CMK (cell line): ENCODE measurements at regions not wholly inside any gene's neighbourhood (a gene's known extent, or its start where the extent isn't known, plus 50 kb on each side); places are given as distances from the start of the nearest gene placed in this dataset.
A peak's percentile ranks its signal among the peaks of the same experiment; 100 is the strongest.
"Not testable (repeated sequence)": the region's sequence is repeated elsewhere in the genome, so short reads cannot be mapped to it uniquely, and the experiment has no call there.

Experiments
- DNase-seq: peaks from one replicate; pipeline ENCODE4 v3.0.0-alpha.2; 2010; ENCODE audit warnings: low read depth

DNA sequence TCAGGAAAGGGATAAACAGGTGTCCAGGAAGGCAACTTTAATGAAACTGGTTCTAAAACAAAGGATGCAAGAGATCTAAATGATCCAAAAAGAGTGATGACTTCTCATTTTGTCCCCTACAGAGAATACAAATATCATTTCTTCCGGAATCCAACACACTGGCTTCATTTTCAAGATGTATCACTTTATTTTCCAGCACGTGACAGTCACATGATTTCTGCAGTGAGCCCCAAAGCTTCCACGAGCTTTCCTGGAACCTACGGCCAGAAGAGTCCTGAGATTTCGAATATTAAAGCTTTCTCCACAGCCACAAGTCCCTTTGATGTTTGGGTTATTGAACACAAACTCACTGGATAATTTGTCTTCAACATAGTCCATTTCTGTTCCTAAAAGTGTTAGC, 198.0 kb downstream of the LRRC70 start:
- not testable (repeated sequence) for DNase-seq

DNA sequence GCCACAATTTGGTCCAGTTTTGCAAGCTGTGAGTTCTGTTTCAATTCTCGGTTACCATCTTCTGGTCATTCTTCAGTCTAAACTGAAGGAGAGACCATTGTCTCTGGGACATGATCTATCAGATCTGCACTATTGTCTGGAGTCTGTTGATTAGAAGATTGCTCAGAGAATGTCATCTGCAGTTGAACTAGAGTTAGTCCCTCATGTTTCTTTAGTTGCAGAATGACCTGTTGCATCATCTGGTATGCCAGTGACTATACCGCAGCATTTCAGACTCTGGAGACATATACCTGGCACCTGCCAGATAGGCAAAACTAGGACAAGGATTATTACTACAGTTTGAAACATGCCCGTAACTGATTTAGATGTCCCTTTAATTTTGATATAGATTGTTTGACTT, 194.8 kb downstream of the LRRC70 start:
- DNase-seq: no peak

DNA sequence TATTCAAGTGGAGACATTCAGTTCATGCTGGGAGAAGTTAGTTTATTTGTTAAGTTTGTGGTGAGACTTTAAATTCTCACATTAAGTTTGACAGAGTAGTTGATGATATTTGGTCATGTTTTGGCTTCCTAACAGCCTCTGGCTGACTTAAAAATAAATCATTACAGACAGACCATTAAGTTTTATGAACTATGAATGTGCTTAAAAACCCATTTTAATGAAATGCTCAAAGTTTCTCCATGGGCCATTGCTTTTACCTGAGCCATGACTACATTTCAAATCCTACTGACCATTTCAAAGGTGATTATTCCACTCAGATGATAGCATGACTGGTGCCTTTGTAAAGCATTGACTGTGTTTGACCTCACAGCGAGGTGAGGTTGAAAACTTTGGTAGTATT, 192.7 kb downstream of the LRRC70 start:
- DNase-seq: no peak

- DNase-seq: no peak
Observed at GRCh38 chr5:62767650-62768049, 189.0 kb downstream of the LRRC70 start.

GRCh38 chr5:62767077-62767476, 188.5 kb downstream of the LRRC70 start:
- no peak for DNase-seq

GRCh38 chr5:62762503-62762902, 183.9 kb downstream of the LRRC70 start:
- no peak for DNase-seq

GRCh38 chr5:62757686-62758085, 179.1 kb downstream of the LRRC70 start:
- not testable (repeated sequence) for DNase-seq

GRCh38 chr5:62752998-62753367, 174.4 kb downstream of the LRRC70 start:
- not testable (repeated sequence) for DNase-seq

GRCh38 chr5:62752056-62752997, 173.7 kb downstream of the LRRC70 start:
- not testable (repeated sequence) for DNase-seq

GRCh38 chr5:62742207-62742606, 163.6 kb downstream of the LRRC70 start:
- no peak for DNase-seq

GRCh38 chr5:62741761-62742160, 163.1 kb downstream of the LRRC70 start:
- no peak for DNase-seq

GRCh38 chr5:62737766-62738165, 159.1 kb downstream of the LRRC70 start:
- DNase-seq: no peak

DNA sequence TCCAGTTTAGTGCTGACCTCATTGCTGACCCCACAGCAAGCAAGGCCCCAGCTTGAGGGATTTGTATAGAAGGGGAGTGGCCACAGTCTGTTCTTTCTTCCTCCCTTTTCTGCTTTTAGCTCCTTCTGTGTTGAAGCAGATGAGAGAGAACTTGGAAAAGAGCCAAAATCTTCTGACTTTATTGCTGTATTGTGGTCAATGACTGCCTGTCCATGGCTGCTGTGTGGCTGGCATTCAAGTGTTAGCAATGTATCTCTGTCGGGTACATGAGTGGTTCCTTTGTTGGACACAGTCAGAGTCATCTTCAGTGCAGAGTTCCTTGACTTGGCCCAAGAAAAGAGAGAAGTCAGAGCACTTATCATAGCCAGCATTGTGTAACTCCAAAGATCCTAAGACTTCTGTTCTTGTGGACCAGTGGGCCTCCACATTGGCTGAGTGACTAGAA, 154.1 kb downstream of the LRRC70 start:
- peak; percentile 58 for DNase-seq

GRCh38 chr5:62731022-62731421, 152.4 kb downstream of the LRRC70 start:
- no peak for DNase-seq

GRCh38 chr5:62729675-62730074, 151.1 kb downstream of the LRRC70 start:
- DNase-seq: no peak

DNA sequence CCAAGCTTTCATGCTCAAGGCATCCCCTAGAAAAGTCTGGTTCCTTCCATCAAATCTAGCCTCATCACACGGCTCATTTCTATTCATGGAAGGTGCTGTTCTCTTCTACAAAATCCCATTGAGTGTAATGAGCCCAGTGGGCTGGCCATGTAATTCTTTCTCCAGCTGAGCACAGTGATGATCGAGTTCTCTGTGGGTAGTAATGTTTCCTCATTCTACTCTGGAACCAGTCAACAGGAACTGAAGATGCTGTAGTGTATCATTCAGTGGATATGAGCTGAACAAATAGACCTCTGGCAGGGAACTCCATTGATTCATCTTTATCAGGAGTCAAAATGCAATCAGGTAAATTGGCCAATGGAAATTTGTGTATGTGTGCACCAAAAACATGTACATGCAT, 149.2 kb downstream of the LRRC70 start:
- no peak for DNase-seq

DNA sequence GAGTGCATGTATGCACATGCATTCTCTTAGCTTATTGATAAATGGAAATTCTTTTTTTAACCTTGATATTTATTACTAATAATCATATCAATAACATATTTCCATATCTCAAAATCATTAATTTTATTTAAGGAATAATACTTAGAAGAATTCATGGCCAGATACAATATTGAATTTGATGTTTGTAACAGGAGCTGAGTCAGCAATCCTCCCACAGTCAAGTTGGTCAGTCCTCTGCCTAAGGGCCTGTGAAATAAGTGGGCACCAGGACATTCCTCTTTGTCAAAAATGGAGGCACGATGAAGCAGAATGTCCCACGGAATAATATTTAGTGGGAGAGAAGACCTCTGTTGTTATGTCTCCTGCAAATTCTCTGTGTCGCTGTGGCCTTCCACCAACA, 148.6 kb downstream of the LRRC70 start:
- no peak for DNase-seq

GRCh38 chr5:62722360-62722759, 143.7 kb downstream of the LRRC70 start:
- no peak for DNase-seq

GRCh38 chr5:62720031-62720441, 141.4 kb downstream of the LRRC70 start:
- DNase-seq: no peak

- no peak for DNase-seq
Observed at GRCh38 chr5:62719061-62719720, 140.6 kb downstream of the LRRC70 start.

GRCh38 chr5:62718324-62718723, 139.7 kb downstream of the LRRC70 start:
- DNase-seq: no peak

GRCh38 chr5:62717301-62717933, 138.8 kb downstream of the LRRC70 start:
- no peak for DNase-seq

DNA sequence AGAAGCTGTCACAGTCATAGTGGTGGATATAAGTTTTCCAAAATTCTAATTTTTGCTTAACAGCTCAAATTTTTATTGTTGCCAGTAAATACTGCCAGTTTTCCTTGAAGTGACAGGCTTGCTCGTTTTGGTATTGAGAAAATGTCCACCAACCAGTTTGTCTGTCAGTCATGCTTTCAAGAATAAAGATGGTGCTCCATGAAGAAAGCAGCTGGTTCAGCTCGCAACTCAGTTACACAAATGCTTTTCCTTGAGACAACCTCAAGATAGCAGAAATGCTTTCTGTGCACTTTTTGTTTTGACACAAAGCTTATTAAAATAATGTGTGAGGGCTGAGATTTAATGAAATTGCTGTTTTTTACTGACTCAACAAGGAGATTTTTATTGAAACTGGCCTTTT, 135.7 kb downstream of the LRRC70 start:
- DNase-seq: no peak
